Smooth muscle cell of the brain vasculature (primary cell): ENCODE measurements at regions not wholly inside any gene's neighbourhood (a gene's known extent, or its start where the extent isn't known, plus 50 kb on each side); places are given as distances from the start of the nearest gene placed in this dataset.
"Not testable (repeated sequence)": the region's sequence is repeated elsewhere in the genome, so short reads cannot be mapped to it uniquely, and the experiment has no call there.

Experiments used
- DNase-seq: peaks from one replicate; pipeline ENCODE4 v3.0.0-alpha.2; 2012; ENCODE audit warnings: low read depth, low spot score

GRCh38 chr5:159641371-159642039 is 274.8 kb upstream of the ADRA1B start:
- no peak for DNase-seq

- no peak for DNase-seq
Measured at GRCh38 chr5:159642379-159642778, 273.9 kb upstream of the ADRA1B start.

GRCh38 chr5:159644053-159644452 is 272.2 kb upstream of the ADRA1B start:
- no peak for DNase-seq

- DNase-seq, result no peak
Measured at GRCh38 chr5:159645179-159645846, 271.0 kb upstream of the ADRA1B start.

- no peak for DNase-seq
Measured at GRCh38 chr5:159650803-159651202, 265.5 kb upstream of the ADRA1B start.

GRCh38 chr5:159655757-159656409 is 260.4 kb upstream of the ADRA1B start:
- no peak for DNase-seq

- DNase-seq, result no peak
Measured at GRCh38 chr5:159657298-159657697, 259.0 kb upstream of the ADRA1B start.

GRCh38 chr5:159657771-159658170 is 258.5 kb upstream of the ADRA1B start:
- no peak for DNase-seq

- no peak for DNase-seq
Measured at GRCh38 chr5:159658266-159658925, 257.9 kb upstream of the ADRA1B start.

GRCh38 chr5:159660401-159660800 is 255.9 kb upstream of the ADRA1B start:
- DNase-seq, result no peak

- DNase-seq, result no peak
Measured at GRCh38 chr5:159663986-159664385, 252.3 kb upstream of the ADRA1B start.

GRCh38 chr5:159667286-159667685 is 249.0 kb upstream of the ADRA1B start:
- DNase-seq, result no peak

GRCh38 chr5:159668556-159668955 is 247.7 kb upstream of the ADRA1B start:
- DNase-seq, result no peak

GRCh38 chr5:159669559-159669958 is 246.7 kb upstream of the ADRA1B start:
- no peak for DNase-seq

GRCh38 chr5:159671886-159672285 is 244.4 kb upstream of the ADRA1B start:
- DNase-seq, result no peak

- DNase-seq, result no peak
Measured at GRCh38 chr5:159673538-159673937, 242.7 kb upstream of the ADRA1B start.

GRCh38 chr5:159678657-159679392 is 237.5 kb upstream of the ADRA1B start:
- DNase-seq, result no peak

- no peak for DNase-seq
Measured at GRCh38 chr5:159680095-159680494, 236.2 kb upstream of the ADRA1B start.

- DNase-seq, result no peak
Measured at GRCh38 chr5:159681661-159682060, 234.6 kb upstream of the ADRA1B start.

- no peak for DNase-seq
Measured at GRCh38 chr5:159682623-159683022, 233.7 kb upstream of the ADRA1B start.

- not testable (repeated sequence) for DNase-seq
Measured at GRCh38 chr5:159687892-159688291, 228.4 kb upstream of the ADRA1B start.
